ENCODE measurements at regions not wholly inside any gene's neighbourhood (a gene's known extent, or its start where the extent isn't known, plus 50 kb on each side); places are given as distances from the start of the nearest gene placed in this dataset.

- no peaks in the 10 kb centered on the region for H3K36me3 ChIP-seq
- TF ChIP-seq EP300 (IDR thresholded peaks at IDR 0.05) = no peak
- no peak for TF ChIP-seq POLR2A (IDR thresholded peaks at IDR 0.05)
- TF ChIP-seq, protein P1, sequence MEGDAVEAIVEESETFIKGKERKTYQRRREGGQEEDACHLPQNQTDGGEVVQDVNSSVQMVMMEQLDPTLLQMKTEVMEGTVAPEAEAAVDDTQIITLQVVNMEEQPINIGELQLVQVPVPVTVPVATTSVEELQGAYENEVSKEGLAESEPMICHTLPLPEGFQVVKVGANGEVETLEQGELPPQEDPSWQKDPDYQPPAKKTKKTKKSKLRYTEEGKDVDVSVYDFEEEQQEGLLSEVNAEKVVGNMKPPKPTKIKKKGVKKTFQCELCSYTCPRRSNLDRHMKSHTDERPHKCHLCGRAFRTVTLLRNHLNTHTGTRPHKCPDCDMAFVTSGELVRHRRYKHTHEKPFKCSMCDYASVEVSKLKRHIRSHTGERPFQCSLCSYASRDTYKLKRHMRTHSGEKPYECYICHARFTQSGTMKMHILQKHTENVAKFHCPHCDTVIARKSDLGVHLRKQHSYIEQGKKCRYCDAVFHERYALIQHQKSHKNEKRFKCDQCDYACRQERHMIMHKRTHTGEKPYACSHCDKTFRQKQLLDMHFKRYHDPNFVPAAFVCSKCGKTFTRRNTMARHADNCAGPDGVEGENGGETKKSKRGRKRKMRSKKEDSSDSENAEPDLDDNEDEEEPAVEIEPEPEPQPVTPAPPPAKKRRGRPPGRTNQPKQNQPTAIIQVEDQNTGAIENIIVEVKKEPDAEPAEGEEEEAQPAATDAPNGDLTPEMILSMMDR (IDR thresholded peaks at IDR 0.05) = no peak
- intact Hi-C loops (cut with DNase I) = no loop called here
- no peaks in the 10 kb centered on the region for H3K9me3 ChIP-seq
- no peak overlapping the region for H3K27ac ChIP-seq
- no peaks in the 10 kb centered on the region for H3K27me3 ChIP-seq
- no peak for DNase-seq
- H3K4me3 ChIP-seq = no peak overlapping the region
- 84 to 93% (median 89%) methylated on average over 2 of the region's 2 CpGs for WGBS, 3 donors
- H3K4me1 ChIP-seq (ENCODE audit: insufficient read depth) = no peaks in the 10 kb centered on the region
Observed at GRCh38 chr2:59322870-59323269, 1081.7 kb upstream of the FANCL start.

DNA sequence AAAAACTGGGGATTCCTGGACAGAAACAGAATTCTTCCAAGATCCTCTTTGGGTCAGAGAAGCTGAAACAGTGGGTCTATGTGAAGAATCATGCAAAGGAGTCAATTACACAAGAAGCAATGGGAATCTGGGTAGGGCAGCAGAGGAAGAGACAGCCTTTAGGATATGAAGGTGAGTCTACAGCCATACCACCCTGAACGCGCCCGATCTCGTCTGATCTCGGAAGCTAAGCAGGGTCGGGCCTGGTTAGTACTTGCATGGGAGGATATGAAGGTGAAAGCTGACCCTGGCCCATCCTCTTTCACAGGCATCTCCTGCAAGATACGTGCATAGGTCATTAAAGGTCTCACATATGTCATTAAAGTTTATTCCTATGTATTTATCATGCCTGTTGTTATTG, 1080.9 kb upstream of the FANCL start:
- H3K36me3 ChIP-seq = no peaks in the 10 kb centered on the region
- H3K27ac ChIP-seq = no peak overlapping the region
- no peaks in the 10 kb centered on the region for H3K27me3 ChIP-seq
- no peaks in the 10 kb centered on the region for H3K4me1 ChIP-seq (ENCODE audit: insufficient read depth)
- intact Hi-C loops (cut with DNase I) = no loop called here
- TF ChIP-seq, protein P1 (IDR thresholded peaks at IDR 0.05) = no peak
- TF ChIP-seq POLR2A (IDR thresholded peaks at IDR 0.05) = no peak
- TF ChIP-seq EP300 (IDR thresholded peaks at IDR 0.05) = no peak
- H3K4me3 ChIP-seq = no peak overlapping the region
- 90 to 94% (median 90%) methylated on average over 7 of the region's 7 CpGs for WGBS, 3 donors
- H3K9me3 ChIP-seq = no peaks in the 10 kb centered on the region
- no peak for DNase-seq

- DNase-seq = no peak
- WGBS, 3 donors = 87 to 89% (median 88%) methylated on average over 16 of the region's 16 CpGs
- Histone ChIP-seq H3K27ac (no peak overlapping the region), H3K4me1 (ENCODE audit: insufficient read depth) (no peaks in the 10 kb centered on the region), H3K9me3 (no peaks in the 10 kb centered on the region), H3K4me3 (no peak overlapping the region), H3K36me3 (no peaks in the 10 kb centered on the region), H3K27me3 (no peaks in the 10 kb centered on the region)
- no peak for TF ChIP-seq POLR2A (IDR thresholded peaks at IDR 0.05)
- intact Hi-C loops (cut with DNase I) = no loop called here
Observed at GRCh38 chr2:59314031-59314766, 1073.1 kb upstream of the FANCL start.

DNA sequence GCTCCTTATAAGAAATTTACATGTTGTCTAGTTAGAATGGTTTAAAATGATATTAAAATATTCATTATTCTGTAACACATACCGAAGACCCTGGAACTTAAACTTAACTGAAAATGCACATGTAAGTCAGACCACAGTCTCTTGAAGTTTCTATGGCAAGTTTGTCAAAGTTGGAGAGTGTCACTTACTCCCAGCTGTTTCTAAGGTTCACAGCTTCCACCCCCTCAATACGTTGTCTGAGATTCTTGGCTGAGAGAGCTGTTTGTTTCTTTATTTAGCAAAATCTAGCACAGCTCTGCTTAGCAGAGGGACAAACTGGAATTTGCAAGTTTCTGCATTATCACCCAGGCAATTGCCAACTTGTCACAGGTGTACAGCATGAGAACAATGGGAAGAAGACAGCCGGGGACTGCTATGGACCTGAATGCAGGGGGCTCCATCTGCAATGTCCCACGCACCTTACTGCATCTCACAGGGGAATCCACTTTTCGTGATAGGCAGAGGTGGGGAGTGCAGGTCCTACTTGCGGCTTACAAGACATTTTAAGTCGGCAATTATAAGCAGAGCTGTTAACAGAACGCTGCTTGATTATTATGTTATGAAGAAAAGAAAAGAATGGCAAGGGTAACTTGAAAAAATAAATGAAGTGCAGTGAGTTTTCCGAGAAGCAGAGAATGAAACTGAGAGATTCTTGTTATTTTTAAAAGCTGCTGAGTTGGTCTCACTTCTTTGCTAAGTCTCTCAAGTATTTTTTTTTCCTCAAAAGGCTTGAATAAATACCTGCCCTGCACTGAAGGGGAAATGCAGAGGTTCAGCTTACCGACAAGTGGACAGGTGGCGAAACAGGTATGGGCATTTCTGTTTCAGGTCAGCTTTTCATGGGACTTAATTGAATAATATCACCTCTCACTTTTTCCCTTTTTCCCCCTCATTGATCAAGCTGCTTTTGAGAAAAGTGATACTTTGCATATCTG, 1072.1 kb upstream of the FANCL start:
- no peak for DNase-seq
- TF ChIP-seq, protein P1 (IDR thresholded peaks at IDR 0.05) = no peak
- TF ChIP-seq EP300 (IDR thresholded peaks at IDR 0.05) (no peak), POLR2A (IDR thresholded peaks at IDR 0.05) (no peak)
- Histone ChIP-seq H3K36me3 (no peaks in the 10 kb centered on the region), H3K4me1 (ENCODE audit: insufficient read depth) (no peaks in the 10 kb centered on the region), H3K27ac (no peak overlapping the region), H3K9me3 (no peaks in the 10 kb centered on the region), H3K4me3 (no peak overlapping the region), H3K27me3 (no peaks in the 10 kb centered on the region)
- 69 to 78% (median 75%) methylated on average over 11 of the region's 11 CpGs for WGBS, 3 donors
- intact Hi-C loops (cut with DNase I) = no loop called here
